ENCODE measurements at regions not wholly inside any gene's neighbourhood (a gene's known extent, or its start where the extent isn't known, plus 50 kb on each side); places are given as distances from the start of the nearest gene placed in this dataset.
A peak's percentile ranks its signal among the peaks of the same experiment; 100 is the strongest.
"Not testable (repeated sequence)": the region's sequence is repeated elsewhere in the genome, so short reads cannot be mapped to it uniquely, and the experiment has no call there.

GRCh38 chr10:46786125-46786517 is 125.1 kb upstream of the PTPN20 start:
- H3K36me3 Mint-ChIP-seq (ENCODE audit: low read depth); H3K9me3 Mint-ChIP-seq (ENCODE audit: insufficient read depth); H3K27ac Mint-ChIP-seq; ATAC-seq; POLR2A ChIA-PET; CTCF ChIA-PET; DNase-seq; H3K4me1 Mint-ChIP-seq (ENCODE audit: low read depth): not testable (repeated sequence)
- peaks cover 15% of the 10 kb centered on the region for H3K27me3 Mint-ChIP-seq (ENCODE audit: low read depth)
- H3K4me3 Mint-ChIP-seq = peak overlapping the region; percentile 85

- Mint-ChIP-seq H3K27ac (peak overlapping the region; percentile 62), H3K4me3 (peak overlapping the region; percentile 85), H3K27me3 (ENCODE audit: low read depth) (peaks cover 11% of the 10 kb centered on the region)
- POLR2A ChIA-PET; H3K9me3 Mint-ChIP-seq (ENCODE audit: insufficient read depth); CTCF ChIA-PET; H3K36me3 Mint-ChIP-seq (ENCODE audit: low read depth); H3K4me1 Mint-ChIP-seq (ENCODE audit: low read depth): not testable (repeated sequence)
- peak; percentile 90 for ATAC-seq
- peak; percentile 71 for DNase-seq
Measured at GRCh38 chr10:46786518-46787320, 124.5 kb upstream of the PTPN20 start.

- peak; percentile 43 for DNase-seq
Measured at GRCh38 chr10:46787321-46787615, 124.0 kb upstream of the PTPN20 start.

GRCh38 chr10:46792657-46793357 is 118.4 kb upstream of the PTPN20 start:
- H3K27ac Mint-ChIP-seq; H3K36me3 Mint-ChIP-seq (ENCODE audit: low read depth); H3K4me3 Mint-ChIP-seq; H3K27me3 Mint-ChIP-seq (ENCODE audit: low read depth); CTCF ChIA-PET; DNase-seq; POLR2A ChIA-PET; H3K9me3 Mint-ChIP-seq (ENCODE audit: insufficient read depth); ATAC-seq; H3K4me1 Mint-ChIP-seq (ENCODE audit: low read depth): not testable (repeated sequence)

More at GRCh38 chr10:46787321-46787615, 124.0 kb upstream of the PTPN20 start:
- CTCF ChIA-PET = no interaction called here
- no peaks in the 10 kb centered on the region for H3K36me3 Mint-ChIP-seq (ENCODE audit: low read depth)
- H3K27me3 Mint-ChIP-seq (ENCODE audit: low read depth) = peaks cover 9% of the 10 kb centered on the region
- peaks cover 2% of the 10 kb centered on the region for H3K4me1 Mint-ChIP-seq (ENCODE audit: low read depth)
- POLR2A ChIA-PET = no interaction called here
- H3K4me3 Mint-ChIP-seq = peak overlapping the region; percentile 85
- H3K27ac Mint-ChIP-seq = no peak overlapping the region
- peak; percentile 55 for ATAC-seq
- no peaks in the 10 kb centered on the region for H3K9me3 Mint-ChIP-seq (ENCODE audit: insufficient read depth)

GRCh38 chr10:46796351-46796750 is 114.9 kb upstream of the PTPN20 start:
- H3K4me1 Mint-ChIP-seq (ENCODE audit: low read depth); DNase-seq; ATAC-seq; H3K27ac Mint-ChIP-seq; H3K4me3 Mint-ChIP-seq; H3K36me3 Mint-ChIP-seq (ENCODE audit: low read depth); H3K9me3 Mint-ChIP-seq (ENCODE audit: insufficient read depth); POLR2A ChIA-PET; CTCF ChIA-PET; H3K27me3 Mint-ChIP-seq (ENCODE audit: low read depth): not testable (repeated sequence)

GRCh38 chr10:46802010-46802409 is 109.2 kb upstream of the PTPN20 start:
- POLR2A ChIA-PET; H3K27me3 Mint-ChIP-seq (ENCODE audit: low read depth); H3K4me1 Mint-ChIP-seq (ENCODE audit: low read depth); H3K9me3 Mint-ChIP-seq (ENCODE audit: insufficient read depth); CTCF ChIA-PET; ATAC-seq; H3K36me3 Mint-ChIP-seq (ENCODE audit: low read depth); DNase-seq; H3K4me3 Mint-ChIP-seq; H3K27ac Mint-ChIP-seq: not testable (repeated sequence)

GRCh38 chr10:46803082-46803481 is 108.1 kb upstream of the PTPN20 start:
- H3K9me3 Mint-ChIP-seq (ENCODE audit: insufficient read depth); H3K27ac Mint-ChIP-seq; POLR2A ChIA-PET; H3K36me3 Mint-ChIP-seq (ENCODE audit: low read depth); H3K27me3 Mint-ChIP-seq (ENCODE audit: low read depth); H3K4me1 Mint-ChIP-seq (ENCODE audit: low read depth); ATAC-seq; DNase-seq; CTCF ChIA-PET; H3K4me3 Mint-ChIP-seq: not testable (repeated sequence)

- H3K4me1 Mint-ChIP-seq (ENCODE audit: low read depth); CTCF ChIA-PET; H3K36me3 Mint-ChIP-seq (ENCODE audit: low read depth); H3K27me3 Mint-ChIP-seq (ENCODE audit: low read depth); H3K4me3 Mint-ChIP-seq; DNase-seq; H3K9me3 Mint-ChIP-seq (ENCODE audit: insufficient read depth); H3K27ac Mint-ChIP-seq; POLR2A ChIA-PET; ATAC-seq: not testable (repeated sequence)
Measured at GRCh38 chr10:46810222-46810621, 101.0 kb upstream of the PTPN20 start.

GRCh38 chr10:46816126-46816525 is 95.1 kb upstream of the PTPN20 start:
- H3K4me1 Mint-ChIP-seq (ENCODE audit: low read depth); DNase-seq; H3K9me3 Mint-ChIP-seq (ENCODE audit: insufficient read depth); H3K36me3 Mint-ChIP-seq (ENCODE audit: low read depth); H3K27me3 Mint-ChIP-seq (ENCODE audit: low read depth); ATAC-seq; POLR2A ChIA-PET; H3K4me3 Mint-ChIP-seq; CTCF ChIA-PET; H3K27ac Mint-ChIP-seq: not testable (repeated sequence)

- H3K36me3 Mint-ChIP-seq (ENCODE audit: low read depth); ATAC-seq; H3K27ac Mint-ChIP-seq; DNase-seq; POLR2A ChIA-PET; H3K27me3 Mint-ChIP-seq (ENCODE audit: low read depth); CTCF ChIA-PET; H3K4me3 Mint-ChIP-seq; H3K9me3 Mint-ChIP-seq (ENCODE audit: insufficient read depth); H3K4me1 Mint-ChIP-seq (ENCODE audit: low read depth): not testable (repeated sequence)
Measured at GRCh38 chr10:46840393-46841050, 70.7 kb upstream of the PTPN20 start.

GRCh38 chr10:46841051-46841593 is 70.1 kb upstream of the PTPN20 start:
- H3K27ac Mint-ChIP-seq; ATAC-seq; POLR2A ChIA-PET; CTCF ChIA-PET; H3K4me3 Mint-ChIP-seq; H3K4me1 Mint-ChIP-seq (ENCODE audit: low read depth); H3K9me3 Mint-ChIP-seq (ENCODE audit: insufficient read depth); H3K27me3 Mint-ChIP-seq (ENCODE audit: low read depth); H3K36me3 Mint-ChIP-seq (ENCODE audit: low read depth); DNase-seq: not testable (repeated sequence)

GRCh38 chr10:46845194-46845593 is 66.0 kb upstream of the PTPN20 start:
- H3K27me3 Mint-ChIP-seq (ENCODE audit: low read depth); POLR2A ChIA-PET; CTCF ChIA-PET; H3K36me3 Mint-ChIP-seq (ENCODE audit: low read depth); ATAC-seq; H3K4me1 Mint-ChIP-seq (ENCODE audit: low read depth); H3K9me3 Mint-ChIP-seq (ENCODE audit: insufficient read depth); H3K4me3 Mint-ChIP-seq; DNase-seq; H3K27ac Mint-ChIP-seq: not testable (repeated sequence)

Data from activated CD8-positive, alpha-beta T cell treated with anti-CD3 and anti-CD28 coated beads, Interleukin-2, amount 10 ng/mL, durations not matched to agents 7 days and 5 days (primary cell).